Ascending aorta (tissue), 2 donors: ENCODE measurements at regions not wholly inside any gene's neighbourhood (a gene's known extent, or its start where the extent isn't known, plus 50 kb on each side); places are given as distances from the start of the nearest gene placed in this dataset.
"Not testable (repeated sequence)": the region's sequence is repeated elsewhere in the genome, so short reads cannot be mapped to it uniquely, and the experiment has no call there.

Experiments
- DNase-seq, 2 donors: peaks; one replicate each; pipeline ENCODE4 v3.0.0-alpha.2; 2019; ENCODE audit warnings: low spot score in 2 of 2
- H3K27ac ChIP-seq, 2 donors: fragments of 200-600 bp; sonication (generic); one replicate each; pipeline ENCODE4 v1.5.1; 2016 to 2017; ENCODE audit warnings: mild to moderate bottlenecking in 1 of 2
- H3K27me3 ChIP-seq: fragments of 200-600 bp; sonication (generic); one replicate; pipeline ENCODE4 v1.5.1; 2017
- H3K36me3 ChIP-seq, 2 donors: fragments of 200-600 bp; sonication (generic); one replicate each; pipeline ENCODE4 v1.5.1; 2016
- H3K4me1 ChIP-seq, 2 donors: fragments of 200-600 bp; sonication (generic); one replicate each; pipeline ENCODE4 v1.5.1; 2016 to 2017; ENCODE audit warnings: mild to moderate bottlenecking in 1 of 2
- H3K4me3 ChIP-seq, 2 donors: fragments of 200-600 bp; sonication (generic); one replicate each; pipeline ENCODE4 v1.5.1; 2016 to 2017; ENCODE audit warnings: mild to moderate bottlenecking in 1 of 2
- H3K9me3 ChIP-seq, 2 donors: fragments of 200-600 bp; sonication (generic); one replicate each; pipeline ENCODE4 v1.5.1; 2016
- intact Hi-C: fragments of 100-400 bp; cut with DNase I; formaldehyde crosslinking; loops from one replicate; pipeline ENCODE4 v1.15.1; 2023
- TF ChIP-seq, protein P1 (sequence below), 3 experiments: fragments of 200-600 bp in 2 of 3; fragments of 450-650 bp in 1 of 3; sonication (generic) in 2 of 3; IDR thresholded peaks; one replicate each; pipeline ENCODE4 v1.5.1; 2016 to 2019; ENCODE audit warnings: antibody characterized with exemption in 3 of 3, mild to moderate bottlenecking in 1 of 3, moderate library complexity in 1 of 3

DNA sequence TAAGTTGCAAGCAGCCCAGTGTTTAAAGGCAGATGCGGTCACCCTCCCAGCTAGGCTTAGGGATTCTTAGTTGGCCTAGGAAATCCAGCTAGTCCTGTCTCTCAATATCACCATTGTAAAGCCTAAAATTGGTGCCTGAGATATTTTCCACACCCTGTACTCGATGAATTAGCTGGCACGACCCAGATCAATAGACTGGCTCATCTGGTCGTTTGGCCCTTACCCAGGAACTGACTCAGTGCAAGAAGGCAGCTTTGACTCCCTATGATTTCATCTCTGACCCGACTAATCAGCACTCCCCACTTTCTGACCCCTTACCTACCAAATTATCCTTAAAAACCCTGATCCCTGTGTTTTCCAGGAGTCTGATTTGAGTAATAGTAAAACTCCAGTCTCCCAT lies 384.9 kb upstream of the SLC7A11 start:
- H3K27ac ChIP-seq, result no peak overlapping the region
- no peaks in the 10 kb centered on the region for H3K9me3 ChIP-seq
- no peak for DNase-seq
- H3K36me3 ChIP-seq, result no peaks in the 10 kb centered on the region
- H3K4me1 ChIP-seq, result no peaks in the 10 kb centered on the region
- TF ChIP-seq, protein P1, sequence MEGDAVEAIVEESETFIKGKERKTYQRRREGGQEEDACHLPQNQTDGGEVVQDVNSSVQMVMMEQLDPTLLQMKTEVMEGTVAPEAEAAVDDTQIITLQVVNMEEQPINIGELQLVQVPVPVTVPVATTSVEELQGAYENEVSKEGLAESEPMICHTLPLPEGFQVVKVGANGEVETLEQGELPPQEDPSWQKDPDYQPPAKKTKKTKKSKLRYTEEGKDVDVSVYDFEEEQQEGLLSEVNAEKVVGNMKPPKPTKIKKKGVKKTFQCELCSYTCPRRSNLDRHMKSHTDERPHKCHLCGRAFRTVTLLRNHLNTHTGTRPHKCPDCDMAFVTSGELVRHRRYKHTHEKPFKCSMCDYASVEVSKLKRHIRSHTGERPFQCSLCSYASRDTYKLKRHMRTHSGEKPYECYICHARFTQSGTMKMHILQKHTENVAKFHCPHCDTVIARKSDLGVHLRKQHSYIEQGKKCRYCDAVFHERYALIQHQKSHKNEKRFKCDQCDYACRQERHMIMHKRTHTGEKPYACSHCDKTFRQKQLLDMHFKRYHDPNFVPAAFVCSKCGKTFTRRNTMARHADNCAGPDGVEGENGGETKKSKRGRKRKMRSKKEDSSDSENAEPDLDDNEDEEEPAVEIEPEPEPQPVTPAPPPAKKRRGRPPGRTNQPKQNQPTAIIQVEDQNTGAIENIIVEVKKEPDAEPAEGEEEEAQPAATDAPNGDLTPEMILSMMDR (IDR thresholded peaks at IDR 0.05), result no peak
- no peaks in the 10 kb centered on the region for H3K27me3 ChIP-seq
- intact Hi-C loops, result no loop called here
- no peak overlapping the region for H3K4me3 ChIP-seq

DNA sequence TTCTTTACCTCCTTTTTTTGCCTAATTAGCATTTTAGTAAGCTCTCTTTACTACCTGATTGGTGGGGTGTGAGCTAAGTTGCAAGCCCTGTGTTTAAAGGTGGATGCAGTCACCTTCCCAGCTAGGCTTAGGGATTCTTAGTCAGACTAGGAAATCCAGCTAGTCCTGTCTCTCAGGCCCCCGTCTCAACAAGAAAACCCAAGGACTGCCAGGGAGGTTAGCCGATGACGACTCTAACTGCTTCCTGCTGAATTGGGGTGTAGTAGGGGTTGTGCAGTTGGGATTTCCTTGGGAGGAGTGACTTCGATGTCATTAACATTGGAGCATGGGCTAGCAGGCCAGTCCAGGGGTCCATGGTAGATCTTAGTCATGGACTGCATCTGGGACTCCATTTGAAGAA lies 380.2 kb upstream of the SLC7A11 start:
- H3K9me3 ChIP-seq, H3K4me3 ChIP-seq, H3K4me1 ChIP-seq, H3K27ac ChIP-seq, intact Hi-C loops, H3K36me3 ChIP-seq, DNase-seq, H3K27me3 ChIP-seq: not testable (repeated sequence)

DNA sequence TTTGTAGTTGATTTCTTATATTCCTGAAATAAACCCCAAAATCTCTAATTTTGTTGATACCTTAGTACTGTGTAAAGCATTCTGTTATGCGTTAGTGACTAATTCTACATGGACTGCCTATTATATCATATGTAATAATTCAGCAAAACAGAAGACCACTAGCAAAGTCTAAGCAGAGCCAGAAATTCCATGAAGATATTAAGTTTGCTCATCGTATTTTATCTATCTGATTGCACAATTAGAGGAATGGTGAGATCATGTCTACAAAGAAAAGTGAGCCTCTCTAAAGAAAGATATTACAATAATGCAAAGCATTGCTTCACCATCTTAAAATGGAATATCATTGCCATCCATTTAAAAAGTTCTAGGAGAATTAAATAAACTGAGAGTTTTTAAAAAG lies 374.6 kb upstream of the SLC7A11 start:
- Histone ChIP-seq H3K4me1 (no peaks in the 10 kb centered on the region), H3K36me3 (no peaks in the 10 kb centered on the region), H3K9me3 (peaks cover 0 to 4% of the 10 kb centered on the region in 2 donors), H3K27me3 (no peaks in the 10 kb centered on the region), H3K4me3 (no peak overlapping the region), H3K27ac (no peak overlapping the region)
- intact Hi-C loops, result no loop called here
- DNase-seq, result no peak
- TF ChIP-seq, protein P1 (IDR thresholded peaks at IDR 0.05), result no peak

DNA sequence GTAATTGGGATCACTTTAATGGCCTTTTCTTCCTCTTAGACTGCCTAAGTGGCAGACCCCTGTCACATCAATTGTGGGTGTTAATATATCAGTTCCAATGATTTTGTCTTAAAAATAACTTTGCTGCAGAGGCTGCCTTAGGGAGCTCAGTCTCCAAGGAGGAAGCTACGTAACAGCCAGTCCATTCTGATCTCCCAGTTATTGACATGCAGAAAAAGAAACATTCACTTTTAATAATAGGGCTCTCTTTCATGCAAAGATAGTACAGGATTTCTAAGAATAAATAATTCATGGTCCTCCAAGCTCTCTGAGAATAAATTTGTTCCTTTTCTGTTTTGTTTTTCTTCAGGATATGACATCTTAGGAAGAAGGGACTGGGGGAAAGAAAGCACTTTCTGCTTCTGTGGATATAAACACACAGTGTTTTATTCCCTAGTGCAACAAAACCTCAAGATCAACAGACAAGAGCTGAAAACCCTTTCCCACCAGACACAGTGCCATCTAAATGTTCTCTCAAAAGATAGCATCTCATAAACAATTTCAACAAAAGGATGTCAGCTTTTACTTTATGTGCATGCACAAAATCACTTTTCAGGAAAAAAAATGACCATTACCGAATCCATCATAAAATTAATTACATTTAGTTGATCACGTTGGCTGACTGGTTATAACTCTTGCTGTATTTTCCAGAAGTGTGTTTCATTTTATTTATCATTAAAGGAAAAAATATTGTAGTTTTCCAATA lies 372.4 kb upstream of the SLC7A11 start:
- no peak for DNase-seq

DNA sequence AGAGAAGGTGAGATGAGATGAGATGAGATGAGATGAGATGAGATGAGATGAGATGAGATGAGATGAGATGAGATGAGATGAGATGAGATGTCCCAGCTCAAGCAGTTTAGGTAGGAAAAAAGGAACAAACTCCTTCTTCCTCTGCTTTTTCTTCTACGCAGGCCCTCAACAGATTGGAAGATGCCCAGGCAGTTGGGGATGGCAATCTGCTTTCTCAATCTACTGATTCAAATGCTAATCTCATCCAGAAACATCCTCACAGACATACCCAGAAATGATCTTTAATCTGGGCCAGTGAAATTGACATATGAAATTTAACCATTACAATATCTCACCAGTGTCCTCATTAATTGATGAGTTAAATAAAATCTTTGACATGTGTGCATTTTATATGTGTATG lies 370.3 kb upstream of the SLC7A11 start:
- intact Hi-C loops, result no loop called here
- Histone ChIP-seq H3K9me3 (no peaks in the 10 kb centered on the region), H3K27ac (no peak overlapping the region), H3K4me1 (peaks cover 0 to 21% of the 10 kb centered on the region in 2 donors), H3K36me3 (no peaks in the 10 kb centered on the region), H3K4me3 (no peak overlapping the region), H3K27me3 (no peaks in the 10 kb centered on the region)
- no peak for DNase-seq
- TF ChIP-seq, protein P1 (IDR thresholded peaks at IDR 0.05), result no peak

More for the DNA sequence above, 372.4 kb upstream of the SLC7A11 start:
- Histone ChIP-seq H3K4me3 (no peak overlapping the region), H3K4me1 (peaks cover 0 to 16% of the 10 kb centered on the region in 2 donors), H3K9me3 (no peaks in the 10 kb centered on the region), H3K27ac (no peak overlapping the region), H3K36me3 (no peaks in the 10 kb centered on the region), H3K27me3 (no peaks in the 10 kb centered on the region)
- TF ChIP-seq, protein P1 (IDR thresholded peaks at IDR 0.05), result no peak
- intact Hi-C loops, result no loop called here

DNA sequence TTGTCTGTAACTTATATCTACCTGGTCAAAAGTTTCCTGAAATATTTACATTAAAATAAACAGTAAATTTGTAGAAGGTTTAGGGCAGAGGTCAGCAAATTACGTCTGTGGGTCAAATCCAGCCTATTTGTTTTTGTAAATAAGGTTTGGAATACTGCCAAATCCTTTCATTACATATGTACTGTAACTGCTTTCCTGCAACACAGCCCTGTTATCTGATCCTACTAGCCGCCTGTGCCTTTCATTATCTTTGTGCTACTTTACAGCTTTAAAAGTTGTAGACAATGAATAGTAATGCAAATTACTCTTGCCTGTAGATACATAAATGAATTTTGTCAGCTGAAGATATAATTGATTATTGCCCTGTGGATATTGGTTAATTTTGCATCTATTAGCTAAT lies 369.6 kb upstream of the SLC7A11 start:
- peaks cover 0 to 21% of the 10 kb centered on the region in 2 donors for H3K4me1 ChIP-seq
- no peak for DNase-seq
- H3K27me3 ChIP-seq, result no peaks in the 10 kb centered on the region
- no peaks in the 10 kb centered on the region for H3K36me3 ChIP-seq
- no peak overlapping the region for H3K27ac ChIP-seq
- TF ChIP-seq, protein P1 (IDR thresholded peaks at IDR 0.05), result no peak
- intact Hi-C loops, result no loop called here
- no peaks in the 10 kb centered on the region for H3K9me3 ChIP-seq
- H3K4me3 ChIP-seq, result no peak overlapping the region
